IMR-90 (cell line): ENCODE measurements at regions not wholly inside any gene's neighbourhood (a gene's known extent, or its start where the extent isn't known, plus 50 kb on each side); places are given as distances from the start of the nearest gene placed in this dataset.

Experiments
- ATAC-seq: fragments of 200-7000 bp; cut with Tn5 transposase; 2 replicates; pipeline ENCODE4 v1.9.1; 2020; ENCODE audit warnings: low read depth, mild to moderate bottlenecking, moderate library complexity
- BruUV-seq: library from RNA; stranded (reverse); fragments of 400-500 nt; replicated peaks from 2 replicates; lab custom pipeline; 2021; lab: Mats Ljungman, UMichigan
- CTCF ChIA-PET: fragments of 300-600 bp; formaldehyde crosslinking; extraction: SDS; loops from one replicate; lab custom pipeline; 2021; ENCODE audit warnings: antibody characterized with exemption; lab: Yijun Ruan, JAX
- POLR2A ChIA-PET: fragments of 300-600 bp; sonication (Branson Sonifier 250); formaldehyde crosslinking; loops from one replicate; lab custom pipeline; 2022; ENCODE audit warnings: antibody characterized with exemption; ENCODE audit not compliant: unreplicated experiment; lab: Charles Lee
- DNase-seq: peaks from one replicate; pipeline ENCODE4 v3.0.0; 2013
- H2AFZ ChIP-seq: replicated peaks from 2 replicates; pipeline ENCODE3; 2013; ENCODE audit warnings: low read length, mild to moderate bottlenecking; ENCODE audit not compliant: poor library complexity
- H2AK5ac ChIP-seq: 2 replicates; pipeline ENCODE4 v1.6.1; 2013; ENCODE audit warnings: low read depth, low read length, inconsistent platforms
- H2AK9ac ChIP-seq: replicated peaks from 2 replicates; pipeline ENCODE3; 2013; ENCODE audit warnings: mild to moderate bottlenecking, low read depth, low read length, moderate library complexity; ENCODE audit not compliant: poor library complexity
- H2BK120ac ChIP-seq: 2 replicates; pipeline ENCODE4 v1.6.1; 2013; ENCODE audit warnings: low read depth, low read length, inconsistent platforms
- H2BK15ac ChIP-seq: 3 replicates; pipeline ENCODE4 v1.6.1; 2013; ENCODE audit warnings: low read depth, low read length, inconsistent platforms
- H2BK20ac ChIP-seq: 2 replicates; pipeline ENCODE4 v1.6.1; 2013; ENCODE audit warnings: low read depth, mild to moderate bottlenecking, inconsistent platforms, low read length, moderate library complexity
- H2BK5ac ChIP-seq: 2 replicates; pipeline ENCODE4 v1.6.1; 2013; ENCODE audit warnings: mild to moderate bottlenecking, low read depth, low read length, inconsistent platforms; ENCODE audit not compliant: poor library complexity, severe bottlenecking
- H3K14ac ChIP-seq: replicated peaks from 2 replicates; pipeline ENCODE4 v1.6.1; 2013; ENCODE audit warnings: low read depth, low read length, inconsistent platforms
- H3K18ac ChIP-seq: 2 replicates; pipeline ENCODE4 v1.6.1; 2013; ENCODE audit warnings: low read depth, low read length, control low read depth
- H3K23ac ChIP-seq: 2 replicates; pipeline ENCODE4 v1.6.1; 2013; ENCODE audit warnings: low read depth, low read length, inconsistent platforms
- H3K27ac ChIP-seq: 2 replicates; pipeline ENCODE4 v1.5.1; 2013; ENCODE audit warnings: mild to moderate bottlenecking, control low read depth, low read length; ENCODE audit not compliant: insufficient read depth
- H3K27me3 ChIP-seq: 2 replicates; pipeline ENCODE4 v1.6.1; 2013; ENCODE audit warnings: low read length; ENCODE audit not compliant: control insufficient read depth, insufficient read depth
- H3K36me3 ChIP-seq: 2 replicates; pipeline ENCODE4 v1.6.1; 2013; ENCODE audit warnings: low read length, mixed read lengths; ENCODE audit not compliant: control insufficient read depth, insufficient read depth
- H3K4ac ChIP-seq: 2 replicates; pipeline ENCODE4 v1.6.1; 2013; ENCODE audit warnings: low read depth, low read length, inconsistent platforms
- H3K4me1 ChIP-seq: 2 replicates; pipeline ENCODE4 v1.6.1; 2013; ENCODE audit warnings: low read length, mixed read lengths; ENCODE audit not compliant: control insufficient read depth, insufficient read depth
- H3K4me2 ChIP-seq: 2 replicates; pipeline ENCODE4 v1.6.1; 2013; ENCODE audit warnings: low read depth, mild to moderate bottlenecking, control low read depth, low read length, moderate library complexity
- H3K4me3 ChIP-seq: 2 replicates; pipeline ENCODE4 v1.5.1; 2013; ENCODE audit warnings: low read depth, mild to moderate bottlenecking, control low read depth, low read length, moderate library complexity; ENCODE audit not compliant: insufficient read depth
- H3K56ac ChIP-seq: 2 replicates; pipeline ENCODE4 v1.6.1; 2013; ENCODE audit warnings: low read length, inconsistent platforms; ENCODE audit not compliant: insufficient read depth; ENCODE audit errors: extremely low read depth
- H3K79me1 ChIP-seq, 2 experiments: 2 replicates each; pipeline ENCODE4 v1.6.1; 2013; ENCODE audit warnings: low read length in 2 of 2, inconsistent platforms in 1 of 2, low read depth in 1 of 2
- H3K9ac ChIP-seq: 2 replicates; pipeline ENCODE4 v1.6.1; 2013; ENCODE audit warnings: low read depth, low read length, control low read depth
- H3K9me1 ChIP-seq: 2 replicates; pipeline ENCODE4 v1.6.1; 2013; ENCODE audit warnings: low read length, inconsistent platforms; ENCODE audit not compliant: insufficient read depth
- H3K9me3 ChIP-seq: 2 replicates; pipeline ENCODE4 v1.6.1; 2013; ENCODE audit warnings: low read length; ENCODE audit not compliant: control insufficient read depth, insufficient read depth
- H4K20me1 ChIP-seq: 2 replicates; pipeline ENCODE4 v1.6.1; 2013; ENCODE audit warnings: low read length, inconsistent platforms; ENCODE audit not compliant: insufficient read depth
- H4K5ac ChIP-seq: 2 replicates; pipeline ENCODE4 v1.6.1; 2013; ENCODE audit warnings: mild to moderate bottlenecking, low read depth, low read length, control low read depth
- H4K8ac ChIP-seq, 2 experiments: 2 replicates each; pipeline ENCODE4 v1.6.1; 2013; ENCODE audit warnings: low read depth in 2 of 2, low read length in 2 of 2, control low read depth in 1 of 2, inconsistent platforms in 1 of 2
- H4K91ac ChIP-seq: 2 replicates; pipeline ENCODE4 v1.6.1; 2013; ENCODE audit warnings: low read depth, low read length, inconsistent platforms; ENCODE audit not compliant: insufficient read depth
- CEBPB ChIP-seq: IDR thresholded peaks from 2 replicates; pipeline ENCODE4 v1.6.1; 2012; ENCODE audit warnings: low read depth, low read length, improper control_type of control experiment
- CHD1 ChIP-seq: IDR thresholded peaks from 2 replicates; pipeline ENCODE4 v1.6.1; 2012; ENCODE audit warnings: low read depth, low read length, improper control_type of control experiment
- CTCF ChIP-seq: conservative IDR thresholded peaks from 2 replicates; pipeline ENCODE4 v1.5.1; 2012; ENCODE audit warnings: mild to moderate bottlenecking, low read depth, low read length, improper control_type of control experiment
- ELK1 ChIP-seq: fragments of 150-350 bp; IDR thresholded peaks from 2 replicates; pipeline ENCODE4 v1.6.1; 2016; ENCODE audit warnings: low read depth, mild to moderate bottlenecking, low read length, moderate library complexity, borderline replicate concordance
- FOS ChIP-seq: fragments of 150-350 bp; IDR thresholded peaks from 2 replicates; pipeline ENCODE4 v1.6.1; 2016; ENCODE audit warnings: low read depth, low read length
- MAFK ChIP-seq: IDR thresholded peaks from 2 replicates; pipeline ENCODE4 v1.6.1; 2012; ENCODE audit warnings: low read depth, low read length, improper control_type of control experiment
- MAZ ChIP-seq: IDR thresholded peaks from 2 replicates; pipeline ENCODE4 v1.6.1; 2012; ENCODE audit warnings: low read depth, mild to moderate bottlenecking, low read length, improper control_type of control experiment, moderate library complexity, borderline replicate concordance
- MXI1 ChIP-seq: IDR thresholded peaks from 2 replicates; pipeline ENCODE4 v1.6.1; 2012; ENCODE audit warnings: low read depth, mild to moderate bottlenecking, low read length, moderate library complexity, borderline replicate concordance
- NFE2L2 ChIP-seq: fragments of 150-350 bp; IDR thresholded peaks from 2 replicates; pipeline ENCODE4 v1.6.1; 2016; ENCODE audit warnings: low read depth, mild to moderate bottlenecking, low read length
- POLR2A ChIP-seq: IDR thresholded peaks from 2 replicates; pipeline ENCODE4 v1.6.1; 2012; ENCODE audit warnings: mild to moderate bottlenecking, low read depth, low read length
- RAD21 ChIP-seq: IDR thresholded peaks from 2 replicates; pipeline ENCODE4 v1.6.1; 2012; ENCODE audit warnings: low read length, improper control_type of control experiment
- RCOR1 ChIP-seq: IDR thresholded peaks from 2 replicates; pipeline ENCODE4 v1.6.1; 2012; ENCODE audit warnings: mild to moderate bottlenecking, low read length, improper control_type of control experiment; ENCODE audit not compliant: insufficient replicate concordance
- SMC3 ChIP-seq: fragments of 150-350 bp; IDR thresholded peaks from 2 replicates; pipeline ENCODE4 v1.6.1; 2016; ENCODE audit warnings: low read depth, mild to moderate bottlenecking, antibody characterized with exemption, low read length, moderate library complexity
- USF2 ChIP-seq: fragments of 150-350 bp; IDR thresholded peaks from 2 replicates; pipeline ENCODE4 v1.6.1; 2017; ENCODE audit warnings: mild to moderate bottlenecking, antibody characterized with exemption, low read length, low read depth
- WGBS, 2 experiments: methylation state at CpG; one replicate each; pipeline versions ENCODE4 v1.1.5 to v1.1.7; 2013; ENCODE audit warnings: missing lambda C conversion rate in 2 of 2; ENCODE audit not compliant: insufficient read length in 1 of 2; ENCODE audit errors: extremely low coverage in 2 of 2; 5-methylcytosine and 5-hydroxymethylcytosine counted together
- dilution Hi-C: fragments of 300-500 bp; cut with HindIII; formaldehyde crosslinking; loops from one replicate; pipeline ENCODE4 v1.14.3; 2018; ENCODE audit warnings: low sequenced_read_pairs; ENCODE audit not compliant: unreplicated experiment
- in situ Hi-C: fragments of 300-500 bp; cut with MboI; formaldehyde crosslinking; loops from 3 replicates; pipeline ENCODE4 v1.14.3; 2019; ENCODE audit warnings: low sequenced_read_pairs, inconsistent platforms, mixed read lengths
- intact Hi-C: fragments of 100-400 bp; cut with micrococcal nuclease; formaldehyde crosslinking; loops from 2 replicates; pipeline ENCODE4 v1.10.0; 2022

GRCh38 chr1:104795931-104796330 lies 1046.2 kb downstream of the AMY1C start:
- no peaks in the 10 kb centered on the region for H3K27me3 ChIP-seq
- H2BK5ac ChIP-seq: no peak overlapping the region
- H4K91ac ChIP-seq: no peak overlapping the region
- H4K20me1 ChIP-seq: no peaks in the 10 kb centered on the region
- ATAC-seq: no peak
- no peaks in the 10 kb centered on the region for H3K4me1 ChIP-seq
- no peak overlapping the region for H2AK9ac ChIP-seq
- no peak overlapping the region for H3K4me2 ChIP-seq
- TF ChIP-seq MAZ (no peak), USF2 (no peak), POLR2A (no peak), CTCF (no peak), FOS (no peak), SMC3 (no peak), CEBPB (no peak), CHD1 (no peak), NFE2L2 (no peak), RCOR1 (no peak), RAD21 (no peak), MXI1 (no peak), ELK1 (no peak), MAFK (no peak)
- POLR2A ChIA-PET: no interaction called here
- no peak for DNase-seq
- H3K4me3 ChIP-seq: no peak overlapping the region
- no peaks in the 10 kb centered on the region for H3K9me3 ChIP-seq
- no peak overlapping the region for H2AK5ac ChIP-seq
- no peak overlapping the region for H2BK15ac ChIP-seq
- no CpG with 5 or more reads among the region's 6 CpGs for WGBS, 2 experiments
- no peak overlapping the region for H3K18ac ChIP-seq
- H4K8ac ChIP-seq: no peak overlapping the region
- no peak overlapping the region for H3K4ac ChIP-seq
- no peak overlapping the region for H2AFZ ChIP-seq
- no peaks in the 10 kb centered on the region for H3K79me1 ChIP-seq
- no peak overlapping the region for H2BK120ac ChIP-seq
- dilution Hi-C loops (no loop called here), in situ Hi-C loops (no loop called here), intact Hi-C loops (no loop called here)
- no peak overlapping the region for H4K5ac ChIP-seq
- BruUV-seq: no TSS peak
- H3K9me1 ChIP-seq: no peaks in the 10 kb centered on the region
- H3K27ac ChIP-seq: no peak overlapping the region
- H2BK20ac ChIP-seq: no peak overlapping the region
- H3K14ac ChIP-seq: no peak overlapping the region
- CTCF ChIA-PET: no interaction called here
- H3K56ac ChIP-seq: no peak overlapping the region
- no peak overlapping the region for H3K23ac ChIP-seq
- H3K9ac ChIP-seq: no peak overlapping the region
- H3K36me3 ChIP-seq: no peaks in the 10 kb centered on the region
